HEK293 (cell line): ENCODE measurements at regions not wholly inside any gene's neighbourhood (a gene's known extent, or its start where the extent isn't known, plus 50 kb on each side); places are given as distances from the start of the nearest gene placed in this dataset.

Experiments
- CTCF ChIA-PET: fragments of 350-600 bp; formaldehyde crosslinking; extraction: SDS; loops from one replicate; lab custom pipeline; 2021; ENCODE audit warnings: antibody characterized with exemption; lab: Yijun Ruan, JAX
- POLR2A ChIA-PET: fragments of 300-600 bp; formaldehyde crosslinking; extraction: SDS; loops from one replicate; lab custom pipeline; 2020; ENCODE audit warnings: antibody characterized with exemption, inconsistent platforms; lab: Yijun Ruan, JAX
- H3K27ac ChIP-seq: fragments of 200-500 bp; sonication (Bioruptor generic); 2 replicates; pipeline ENCODE4 v1.5.1; 2014; ENCODE audit warnings: low read depth, low read length, control low read depth, inconsistent platforms; ENCODE audit errors: extremely low read depth
- H3K36me3 ChIP-seq, 2 experiments: fragments of 200-500 bp in 1 of 2; sonication (Bioruptor generic) in 1 of 2; 1 replicate in 1 of 2; 2 replicates in 1 of 2; pipeline ENCODE4 v1.5.1; 2014 to 2017; ENCODE audit warnings: inconsistent platforms in 2 of 2, low read length in 2 of 2; ENCODE audit not compliant: control insufficient read depth in 2 of 2, insufficient read depth in 1 of 2
- H3K4me1 ChIP-seq: fragments of 200-500 bp; sonication (Bioruptor generic); 2 replicates; pipeline ENCODE4 v1.5.1; 2014; ENCODE audit warnings: mild to moderate bottlenecking, low read length, inconsistent platforms; ENCODE audit not compliant: control insufficient read depth, insufficient read depth
- H3K4me3 ChIP-seq: 2 replicates; pipeline ENCODE4 v1.5.1; 2011; ENCODE audit warnings: low read depth, mild to moderate bottlenecking, control low read depth, low read length, moderate library complexity
- H3K9me3 ChIP-seq: fragments of 200-500 bp; sonication (Bioruptor generic); 2 replicates; pipeline ENCODE4 v1.5.1; 2014; ENCODE audit warnings: low read depth, low read length, inconsistent platforms; ENCODE audit not compliant: control insufficient read depth, insufficient read depth
- MYNN ChIP-seq: fragments of 450-650 bp; formaldehyde crosslinking; IDR thresholded peaks from 2 replicates; pipeline ENCODE4 v1.5.1; 2016; ENCODE audit warnings: missing biosample characterization, missing genetic modification characterization, borderline replicate concordance
- SCRT1 ChIP-seq: fragments of 450-650 bp; formaldehyde crosslinking; IDR thresholded peaks from 2 replicates; pipeline ENCODE4 v1.5.1; 2016; ENCODE audit warnings: missing biosample characterization, missing genetic modification characterization, borderline replicate concordance
- ZFHX2 ChIP-seq: fragments of 450-650 bp; formaldehyde crosslinking; conservative IDR thresholded peaks from 2 replicates; pipeline ENCODE4 v1.5.1; 2016; ENCODE audit warnings: missing biosample characterization, missing genetic modification characterization
- ZNF19 ChIP-seq: fragments of 450-650 bp; formaldehyde crosslinking; IDR thresholded peaks from 2 replicates; pipeline ENCODE4; 2016; ENCODE audit warnings: missing biosample characterization, missing genetic modification characterization, low read depth
- ZNF335 ChIP-seq: fragments of 450-650 bp; formaldehyde crosslinking; conservative IDR thresholded peaks from 2 replicates; pipeline ENCODE4 v1.5.1; 2016; ENCODE audit warnings: missing biosample characterization, missing genetic modification characterization
- ZNF394 ChIP-seq: fragments of 450-650 bp; formaldehyde crosslinking; IDR thresholded peaks from 2 replicates; pipeline ENCODE4 v1.5.1; 2016; ENCODE audit warnings: missing biosample characterization, missing genetic modification characterization, mild to moderate bottlenecking, moderate library complexity, borderline replicate concordance
- ZNF549 ChIP-seq: fragments of 450-650 bp; IDR thresholded peaks from 2 replicates; pipeline ENCODE4 v1.5.1; 2018; ENCODE audit warnings: missing biosample characterization, missing genetic modification characterization, mild to moderate bottlenecking, inconsistent platforms, moderate library complexity
- ZNF585B ChIP-seq: fragments of 450-650 bp; formaldehyde crosslinking; IDR thresholded peaks from 2 replicates; pipeline ENCODE4 v1.5.1; 2016; ENCODE audit warnings: missing biosample characterization, missing genetic modification characterization
- ZNF623 ChIP-seq: fragments of 450-650 bp; formaldehyde crosslinking; IDR thresholded peaks from 2 replicates; pipeline ENCODE4 v1.5.1; 2016; ENCODE audit warnings: missing biosample characterization, missing genetic modification characterization
- ZNF629 ChIP-seq: fragments of 450-650 bp; formaldehyde crosslinking; IDR thresholded peaks from 2 replicates; pipeline ENCODE4 v1.5.1; 2017; ENCODE audit warnings: missing biosample characterization, missing genetic modification characterization
- ZNF677 ChIP-seq: fragments of 450-650 bp; IDR thresholded peaks from 2 replicates; pipeline ENCODE4 v1.5.0; 2018; ENCODE audit warnings: missing biosample characterization, mild to moderate bottlenecking, missing genetic modification characterization, moderate library complexity
- ZNF707 ChIP-seq: fragments of 450-650 bp; formaldehyde crosslinking; IDR thresholded peaks from 2 replicates; pipeline ENCODE4 v1.5.1; 2016; ENCODE audit warnings: missing biosample characterization, missing genetic modification characterization
- ZSCAN30 ChIP-seq: fragments of 450-650 bp; IDR thresholded peaks from 2 replicates; pipeline ENCODE4 v1.5.1; 2018; ENCODE audit warnings: missing biosample characterization, mild to moderate bottlenecking, missing genetic modification characterization, moderate library complexity
- TF ChIP-seq, protein P1 (sequence below): fragments of 450-650 bp; formaldehyde crosslinking; IDR thresholded peaks from 2 replicates; pipeline ENCODE4 v1.5.1; 2016; ENCODE audit warnings: missing biosample characterization, missing genetic modification characterization
- TF ChIP-seq, protein P2 (sequence below): IDR thresholded peaks from 2 replicates; pipeline ENCODE4 v1.6.1; 2011; ENCODE audit warnings: mild to moderate bottlenecking, low read depth, low read length, borderline replicate concordance
- TF ChIP-seq, protein P3 (sequence below): fragments of 450-650 bp; formaldehyde crosslinking; IDR thresholded peaks from 2 replicates; pipeline ENCODE4 v1.5.1; 2017; ENCODE audit warnings: missing biosample characterization, missing genetic modification characterization
- TF ChIP-seq, protein P4 (sequence below): fragments of 450-650 bp; formaldehyde crosslinking; optimal IDR thresholded peaks from 2 replicates; pipeline ENCODE3; 2016; ENCODE audit warnings: missing biosample characterization, mild to moderate bottlenecking, missing genetic modification characterization
- TF ChIP-seq, protein P5 (sequence below): fragments of 450-650 bp; formaldehyde crosslinking; IDR thresholded peaks from 2 replicates; pipeline ENCODE4 v1.5.1; 2016; ENCODE audit warnings: missing biosample characterization, missing genetic modification characterization
- TF ChIP-seq, protein P6 (sequence below): fragments of 450-650 bp; formaldehyde crosslinking; IDR thresholded peaks from 2 replicates; pipeline ENCODE4 v1.5.1; 2016; ENCODE audit warnings: missing biosample characterization, missing genetic modification characterization, borderline replicate concordance
- TF ChIP-seq, protein P7 (sequence below): fragments of 450-650 bp; formaldehyde crosslinking; IDR thresholded peaks from 2 replicates; pipeline ENCODE4 v1.5.1; 2017; ENCODE audit warnings: missing biosample characterization, missing genetic modification characterization

DNA sequence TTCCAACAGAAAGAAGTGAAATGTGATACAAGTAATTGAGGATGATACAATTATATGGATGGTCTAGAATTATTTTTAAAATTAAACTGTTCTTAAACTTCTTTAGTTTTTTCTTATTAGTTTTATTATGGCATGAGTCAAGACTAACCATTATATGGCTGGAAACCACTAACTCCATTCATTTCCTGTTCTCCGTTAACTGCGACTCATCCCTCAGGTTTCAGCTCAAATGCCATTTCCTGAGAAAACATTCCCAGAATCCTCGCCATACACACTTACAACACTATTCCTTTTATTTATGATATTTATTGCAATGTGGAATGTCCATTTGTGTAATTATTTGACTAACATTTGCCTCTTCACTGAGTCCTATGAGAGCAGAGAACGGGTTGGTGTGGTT lies 394.1 kb downstream of the SOX2 start:
- POLR2A ChIA-PET, result no interaction called here
- CTCF ChIA-PET, result interaction anchor here (1.0 kb wide), 1 partner anchor 392 kb away, joined by 3 read pairs; no protein-coding TSS in a partner anchor

DNA sequence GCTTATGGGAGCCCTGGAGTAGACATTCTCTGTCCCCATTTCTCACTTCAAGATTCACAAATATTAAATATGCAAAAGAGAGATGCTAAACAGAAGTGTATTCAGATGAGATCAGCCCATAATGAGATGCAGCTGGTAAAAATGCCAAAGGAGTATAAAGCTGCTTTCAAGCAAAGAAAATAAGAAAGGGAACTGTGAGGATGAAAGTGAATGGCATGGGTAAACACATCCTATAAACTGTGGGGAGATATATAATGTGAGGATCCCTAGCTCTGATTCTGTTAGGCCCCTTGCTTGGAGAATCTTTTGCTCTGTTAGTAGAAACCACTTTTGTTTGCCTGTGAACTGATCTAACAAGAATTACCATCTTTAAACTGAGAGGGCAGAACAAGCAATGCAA lies 396.6 kb downstream of the SOX2 start:
- H3K9me3 ChIP-seq, result no peaks in the 10 kb centered on the region
- POLR2A ChIA-PET, result no interaction called here
- no peak overlapping the region for H3K4me3 ChIP-seq
- H3K27ac ChIP-seq, result no peak overlapping the region
- no peaks in the 10 kb centered on the region for H3K4me1 ChIP-seq
- CTCF ChIA-PET, result interaction anchor here (0.6 kb wide), 1 partner anchor 611 kb away, joined by 3 read pairs; no protein-coding TSS in a partner anchor
- H3K36me3 ChIP-seq, result no peaks in the 10 kb centered on the region
- TF ChIP-seq ZNF585B, result no peak
- TF ChIP-seq ZNF335, result no peak
- TF ChIP-seq, protein P1, sequence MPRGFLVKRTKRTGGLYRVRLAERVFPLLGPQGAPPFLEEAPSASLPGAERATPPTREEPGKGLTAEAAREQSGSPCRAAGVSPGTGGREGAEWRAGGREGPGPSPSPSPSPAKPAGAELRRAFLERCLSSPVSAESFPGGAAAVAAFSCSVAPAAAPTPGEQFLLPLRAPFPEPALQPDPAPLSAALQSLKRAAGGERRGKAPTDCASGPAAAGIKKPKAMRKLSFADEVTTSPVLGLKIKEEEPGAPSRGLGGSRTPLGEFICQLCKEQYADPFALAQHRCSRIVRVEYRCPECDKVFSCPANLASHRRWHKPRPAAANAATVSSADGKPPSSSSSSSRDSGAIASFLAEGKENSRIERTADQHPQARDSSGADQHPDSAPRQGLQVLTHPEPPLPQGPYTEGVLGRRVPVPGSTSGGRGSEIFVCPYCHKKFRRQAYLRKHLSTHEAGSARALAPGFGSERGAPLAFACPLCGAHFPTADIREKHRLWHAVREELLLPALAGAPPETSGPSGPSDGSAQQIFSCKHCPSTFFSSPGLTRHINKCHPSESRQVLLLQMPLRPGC, result no peak
- TF ChIP-seq, protein P2, sequence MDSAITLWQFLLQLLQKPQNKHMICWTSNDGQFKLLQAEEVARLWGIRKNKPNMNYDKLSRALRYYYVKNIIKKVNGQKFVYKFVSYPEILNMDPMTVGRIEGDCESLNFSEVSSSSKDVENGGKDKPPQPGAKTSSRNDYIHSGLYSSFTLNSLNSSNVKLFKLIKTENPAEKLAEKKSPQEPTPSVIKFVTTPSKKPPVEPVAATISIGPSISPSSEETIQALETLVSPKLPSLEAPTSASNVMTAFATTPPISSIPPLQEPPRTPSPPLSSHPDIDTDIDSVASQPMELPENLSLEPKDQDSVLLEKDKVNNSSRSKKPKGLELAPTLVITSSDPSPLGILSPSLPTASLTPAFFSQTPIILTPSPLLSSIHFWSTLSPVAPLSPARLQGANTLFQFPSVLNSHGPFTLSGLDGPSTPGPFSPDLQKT, result no peak
- TF ChIP-seq, protein P3, sequence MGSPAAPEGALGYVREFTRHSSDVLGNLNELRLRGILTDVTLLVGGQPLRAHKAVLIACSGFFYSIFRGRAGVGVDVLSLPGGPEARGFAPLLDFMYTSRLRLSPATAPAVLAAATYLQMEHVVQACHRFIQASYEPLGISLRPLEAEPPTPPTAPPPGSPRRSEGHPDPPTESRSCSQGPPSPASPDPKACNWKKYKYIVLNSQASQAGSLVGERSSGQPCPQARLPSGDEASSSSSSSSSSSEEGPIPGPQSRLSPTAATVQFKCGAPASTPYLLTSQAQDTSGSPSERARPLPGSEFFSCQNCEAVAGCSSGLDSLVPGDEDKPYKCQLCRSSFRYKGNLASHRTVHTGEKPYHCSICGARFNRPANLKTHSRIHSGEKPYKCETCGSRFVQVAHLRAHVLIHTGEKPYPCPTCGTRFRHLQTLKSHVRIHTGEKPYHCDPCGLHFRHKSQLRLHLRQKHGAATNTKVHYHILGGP (tag by site-specific recombination), result no peak
- TF ChIP-seq, protein P4, sequence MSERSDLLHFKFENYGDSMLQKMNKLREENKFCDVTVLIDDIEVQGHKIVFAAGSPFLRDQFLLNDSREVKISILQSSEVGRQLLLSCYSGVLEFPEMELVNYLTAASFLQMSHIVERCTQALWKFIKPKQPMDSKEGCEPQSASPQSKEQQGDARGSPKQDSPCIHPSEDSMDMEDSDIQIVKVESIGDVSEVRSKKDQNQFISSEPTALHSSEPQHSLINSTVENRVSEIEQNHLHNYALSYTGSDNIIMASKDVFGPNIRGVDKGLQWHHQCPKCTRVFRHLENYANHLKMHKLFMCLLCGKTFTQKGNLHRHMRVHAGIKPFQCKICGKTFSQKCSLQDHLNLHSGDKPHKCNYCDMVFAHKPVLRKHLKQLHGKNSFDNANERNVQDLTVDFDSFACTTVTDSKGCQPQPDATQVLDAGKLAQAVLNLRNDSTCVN, result no peak
- no peak for TF ChIP-seq MYNN (tag by site-specific recombination)
- no peak for TF ChIP-seq SCRT1 (tag by site-specific recombination)
- no peak for TF ChIP-seq ZSCAN30 (tag by site-specific recombination)
- no peak for TF ChIP-seq ZNF549 (tag by site-specific recombination)
- no peak for TF ChIP-seq ZNF629
- no peak for TF ChIP-seq ZNF623 (tag by site-specific recombination)
- TF ChIP-seq ZNF19, result no peak
- TF ChIP-seq, protein P5, sequence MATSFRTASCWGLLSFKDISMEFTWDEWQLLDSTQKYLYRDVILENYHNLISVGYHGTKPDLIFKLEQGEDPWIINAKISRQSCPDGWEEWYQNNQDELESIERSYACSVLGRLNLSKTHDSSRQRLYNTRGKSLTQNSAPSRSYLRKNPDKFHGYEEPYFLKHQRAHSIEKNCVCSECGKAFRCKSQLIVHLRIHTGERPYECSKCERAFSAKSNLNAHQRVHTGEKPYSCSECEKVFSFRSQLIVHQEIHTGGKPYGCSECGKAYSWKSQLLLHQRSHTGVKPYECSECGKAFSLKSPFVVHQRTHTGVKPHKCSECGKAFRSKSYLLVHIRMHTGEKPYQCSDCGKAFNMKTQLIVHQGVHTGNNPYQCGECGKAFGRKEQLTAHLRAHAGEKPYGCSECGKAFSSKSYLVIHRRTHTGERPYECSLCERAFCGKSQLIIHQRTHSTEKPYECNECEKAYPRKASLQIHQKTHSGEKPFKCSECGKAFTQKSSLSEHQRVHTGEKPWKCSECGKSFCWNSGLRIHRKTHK (tag by site-specific recombination), result no peak

More for the DNA sequence above, 394.1 kb downstream of the SOX2 start:
- TF ChIP-seq, protein P4, result no peak
- TF ChIP-seq ZNF677 (tag by site-specific recombination) (no peak), ZSCAN30 (tag by site-specific recombination) (no peak), ZFHX2 (tag by site-specific recombination) (no peak), ZNF707 (tag by site-specific recombination) (no peak), ZNF394 (no peak)
- TF ChIP-seq, protein P6, sequence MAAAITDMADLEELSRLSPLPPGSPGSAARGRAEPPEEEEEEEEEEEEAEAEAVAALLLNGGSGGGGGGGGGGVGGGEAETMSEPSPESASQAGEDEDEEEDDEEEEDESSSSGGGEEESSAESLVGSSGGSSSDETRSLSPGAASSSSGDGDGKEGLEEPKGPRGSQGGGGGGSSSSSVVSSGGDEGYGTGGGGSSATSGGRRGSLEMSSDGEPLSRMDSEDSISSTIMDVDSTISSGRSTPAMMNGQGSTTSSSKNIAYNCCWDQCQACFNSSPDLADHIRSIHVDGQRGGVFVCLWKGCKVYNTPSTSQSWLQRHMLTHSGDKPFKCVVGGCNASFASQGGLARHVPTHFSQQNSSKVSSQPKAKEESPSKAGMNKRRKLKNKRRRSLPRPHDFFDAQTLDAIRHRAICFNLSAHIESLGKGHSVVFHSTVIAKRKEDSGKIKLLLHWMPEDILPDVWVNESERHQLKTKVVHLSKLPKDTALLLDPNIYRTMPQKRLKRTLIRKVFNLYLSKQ (tag by site-specific recombination), result no peak
- TF ChIP-seq, protein P7, sequence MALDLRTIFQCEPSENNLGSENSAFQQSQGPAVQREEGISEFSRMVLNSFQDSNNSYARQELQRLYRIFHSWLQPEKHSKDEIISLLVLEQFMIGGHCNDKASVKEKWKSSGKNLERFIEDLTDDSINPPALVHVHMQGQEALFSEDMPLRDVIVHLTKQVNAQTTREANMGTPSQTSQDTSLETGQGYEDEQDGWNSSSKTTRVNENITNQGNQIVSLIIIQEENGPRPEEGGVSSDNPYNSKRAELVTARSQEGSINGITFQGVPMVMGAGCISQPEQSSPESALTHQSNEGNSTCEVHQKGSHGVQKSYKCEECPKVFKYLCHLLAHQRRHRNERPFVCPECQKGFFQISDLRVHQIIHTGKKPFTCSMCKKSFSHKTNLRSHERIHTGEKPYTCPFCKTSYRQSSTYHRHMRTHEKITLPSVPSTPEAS (tag by site-specific recombination), result no peak
- TF ChIP-seq, protein P1, result no peak
- H3K4me3 ChIP-seq, result no peak overlapping the region
- H3K4me1 ChIP-seq, result no peaks in the 10 kb centered on the region
- no peaks in the 10 kb centered on the region for H3K36me3 ChIP-seq
- no peaks in the 10 kb centered on the region for H3K9me3 ChIP-seq
- no peak overlapping the region for H3K27ac ChIP-seq
